DOHH2 (cell line): ENCODE measurements at regions not wholly inside any gene's neighbourhood (a gene's known extent, or its start where the extent isn't known, plus 50 kb on each side); places are given as distances from the start of the nearest gene placed in this dataset.

Source experiments
- H3F3A ChIP-seq: fragments of 200-600 bp; sonication (generic), shearing (Covaris generic); 2 replicates; pipeline ENCODE4 v1.6.0; 2016; ENCODE audit warnings: antibody characterized with exemption, mild to moderate bottlenecking; ENCODE audit not compliant: control insufficient read depth, insufficient read depth
- H3K27ac ChIP-seq: fragments of 200-600 bp; sonication (generic); 2 replicates; pipeline ENCODE4 v1.5.1; 2014; ENCODE audit warnings: low read depth, mild to moderate bottlenecking, low read length, moderate library complexity
- H3K27me3 ChIP-seq: fragments of 200-600 bp; sonication (generic); 2 replicates; pipeline ENCODE4 v1.6.1; 2014; ENCODE audit warnings: mild to moderate bottlenecking, low read length, mixed read lengths; ENCODE audit not compliant: control insufficient read depth
- H3K36me3 ChIP-seq: fragments of 200-600 bp; sonication (generic); 2 replicates; pipeline ENCODE4 v1.6.1; 2014; ENCODE audit warnings: mild to moderate bottlenecking, low read length, moderate library complexity, mixed read lengths; ENCODE audit not compliant: control insufficient read depth
- H3K4me1 ChIP-seq: fragments of 200-600 bp; sonication (generic); 2 replicates; pipeline ENCODE4 v1.6.1; 2014; ENCODE audit warnings: mild to moderate bottlenecking, low read length, mixed read lengths; ENCODE audit not compliant: control insufficient read depth
- H3K4me2 ChIP-seq: fragments of 200-600 bp; sonication (generic); 2 replicates; pipeline ENCODE4 v1.6.0; 2014; ENCODE audit warnings: mild to moderate bottlenecking, low read length, moderate library complexity
- H3K4me3 ChIP-seq: fragments of 200-600 bp; sonication (generic); 2 replicates; pipeline ENCODE4 v1.5.1; 2014; ENCODE audit warnings: mild to moderate bottlenecking, low read length, mixed read lengths
- H3K79me2 ChIP-seq: fragments of 200-600 bp; sonication (generic); 2 replicates; pipeline ENCODE4 v1.6.1; 2014; ENCODE audit warnings: mild to moderate bottlenecking, low read length, mixed read lengths; ENCODE audit not compliant: control insufficient read depth
- H3K9me2 ChIP-seq: fragments of 200-600 bp; sonication (generic); replicated peaks from 2 replicates; pipeline ENCODE4 v1.6.1; 2014; ENCODE audit warnings: mild to moderate bottlenecking, low read length, mixed read lengths; ENCODE audit not compliant: control insufficient read depth
- H3K9me3 ChIP-seq: fragments of 200-600 bp; sonication (generic); 2 replicates; pipeline ENCODE4 v1.6.1; 2014; ENCODE audit warnings: antibody characterized with exemption, low read length, mixed read lengths; ENCODE audit not compliant: control insufficient read depth, insufficient read depth
- H4K20me1 ChIP-seq: fragments of 200-600 bp; sonication (generic); 2 replicates; pipeline ENCODE4 v1.6.0; 2014; ENCODE audit warnings: low read depth, mild to moderate bottlenecking, antibody characterized with exemption, low read length, moderate library complexity; ENCODE audit not compliant: control insufficient read depth, insufficient read depth
- EZH2phosphoT487 ChIP-seq: fragments of 200-600 bp; sonication (generic); IDR thresholded peaks from 2 replicates; pipeline ENCODE4 v1.6.1; 2017; ENCODE audit warnings: borderline replicate concordance, mild to moderate bottlenecking, antibody characterized with exemption, low read length, moderate library complexity, mixed read lengths
- TF ChIP-seq, protein P1 (sequence below): fragments of 200-600 bp; sonication (generic); IDR thresholded peaks from one replicate; pipeline ENCODE4 v1.5.1; 2014; ENCODE audit warnings: antibody characterized with exemption, mild to moderate bottlenecking, low read depth, low read length; ENCODE audit not compliant: poor library complexity, severe bottlenecking

DNA sequence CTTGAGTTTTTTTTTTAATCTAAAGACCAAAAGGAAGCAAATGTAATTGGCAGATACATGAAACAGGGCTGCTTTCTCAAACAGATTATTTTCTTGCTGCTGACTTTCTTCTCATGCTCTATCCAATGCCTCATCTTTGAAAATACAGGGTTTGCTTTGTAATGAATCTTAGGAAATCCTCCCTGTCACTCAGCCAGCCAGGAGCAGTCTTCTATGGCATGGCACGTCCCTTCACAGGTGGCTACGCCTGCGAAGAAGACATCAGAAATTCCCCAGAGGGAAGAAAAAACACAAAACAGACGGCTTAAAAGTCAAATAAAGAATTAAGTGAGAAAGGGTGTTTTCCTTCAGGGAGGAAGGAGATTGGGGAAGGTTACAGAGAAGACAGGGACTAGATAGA lies 242.5 kb downstream of the IGSF11 start:
- peaks cover 12% of the 10 kb centered on the region for H3K4me1 ChIP-seq

DNA sequence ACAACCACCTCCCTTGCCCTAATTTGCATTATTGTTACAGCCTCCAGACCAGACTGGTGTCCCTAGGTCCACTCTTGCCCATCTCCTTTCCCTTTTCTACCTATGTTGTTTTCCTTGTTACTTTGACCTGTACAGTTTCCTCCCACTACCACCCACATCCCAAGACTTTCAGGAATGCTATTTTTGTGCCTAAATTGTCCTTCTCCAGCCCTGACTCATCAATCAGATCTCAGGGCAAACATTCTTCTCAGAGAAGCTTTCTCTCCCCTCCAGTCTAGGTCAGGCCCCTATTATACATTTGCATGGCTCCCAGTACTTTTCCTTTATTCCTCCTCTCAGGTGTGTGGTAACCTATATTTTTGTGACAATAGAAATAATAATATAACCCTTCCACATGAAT lies 241.5 kb downstream of the IGSF11 start:
- H3K4me1 ChIP-seq, result peaks cover 12% of the 10 kb centered on the region
- H3K36me3 ChIP-seq, result no peaks in the 10 kb centered on the region
- no peak overlapping the region for H3K27ac ChIP-seq
- H3K4me2 ChIP-seq, result no peak overlapping the region
- TF ChIP-seq EZH2phosphoT487, result no peak
- TF ChIP-seq, protein P1, sequence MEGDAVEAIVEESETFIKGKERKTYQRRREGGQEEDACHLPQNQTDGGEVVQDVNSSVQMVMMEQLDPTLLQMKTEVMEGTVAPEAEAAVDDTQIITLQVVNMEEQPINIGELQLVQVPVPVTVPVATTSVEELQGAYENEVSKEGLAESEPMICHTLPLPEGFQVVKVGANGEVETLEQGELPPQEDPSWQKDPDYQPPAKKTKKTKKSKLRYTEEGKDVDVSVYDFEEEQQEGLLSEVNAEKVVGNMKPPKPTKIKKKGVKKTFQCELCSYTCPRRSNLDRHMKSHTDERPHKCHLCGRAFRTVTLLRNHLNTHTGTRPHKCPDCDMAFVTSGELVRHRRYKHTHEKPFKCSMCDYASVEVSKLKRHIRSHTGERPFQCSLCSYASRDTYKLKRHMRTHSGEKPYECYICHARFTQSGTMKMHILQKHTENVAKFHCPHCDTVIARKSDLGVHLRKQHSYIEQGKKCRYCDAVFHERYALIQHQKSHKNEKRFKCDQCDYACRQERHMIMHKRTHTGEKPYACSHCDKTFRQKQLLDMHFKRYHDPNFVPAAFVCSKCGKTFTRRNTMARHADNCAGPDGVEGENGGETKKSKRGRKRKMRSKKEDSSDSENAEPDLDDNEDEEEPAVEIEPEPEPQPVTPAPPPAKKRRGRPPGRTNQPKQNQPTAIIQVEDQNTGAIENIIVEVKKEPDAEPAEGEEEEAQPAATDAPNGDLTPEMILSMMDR, result no peak
- no peaks in the 10 kb centered on the region for H3K27me3 ChIP-seq
- H3K9me2 ChIP-seq, result no peaks in the 10 kb centered on the region
- H4K20me1 ChIP-seq, result no peaks in the 10 kb centered on the region
- H3K4me3 ChIP-seq, result no peak overlapping the region
- no peaks in the 10 kb centered on the region for H3K9me3 ChIP-seq
- H3K79me2 ChIP-seq, result no peaks in the 10 kb centered on the region
- H3F3A ChIP-seq, result no peaks in the 10 kb centered on the region

More for the DNA sequence above, 242.5 kb downstream of the IGSF11 start:
- H3K9me3 ChIP-seq, result no peaks in the 10 kb centered on the region
- no peak overlapping the region for H3K4me2 ChIP-seq
- H3K27me3 ChIP-seq, result no peaks in the 10 kb centered on the region
- H3K36me3 ChIP-seq, result no peaks in the 10 kb centered on the region
- H3K4me3 ChIP-seq, result no peak overlapping the region
- 0 out of 2 replicates have a peak overlapping the region, but pooled peaks have one; percentile 9 for H3K27ac ChIP-seq
- H4K20me1 ChIP-seq, result no peaks in the 10 kb centered on the region
- H3K9me2 ChIP-seq, result no peaks in the 10 kb centered on the region
- no peaks in the 10 kb centered on the region for H3F3A ChIP-seq
- TF ChIP-seq, protein P1, result no peak
- no peak for TF ChIP-seq EZH2phosphoT487
- H3K79me2 ChIP-seq, result no peaks in the 10 kb centered on the region

DNA sequence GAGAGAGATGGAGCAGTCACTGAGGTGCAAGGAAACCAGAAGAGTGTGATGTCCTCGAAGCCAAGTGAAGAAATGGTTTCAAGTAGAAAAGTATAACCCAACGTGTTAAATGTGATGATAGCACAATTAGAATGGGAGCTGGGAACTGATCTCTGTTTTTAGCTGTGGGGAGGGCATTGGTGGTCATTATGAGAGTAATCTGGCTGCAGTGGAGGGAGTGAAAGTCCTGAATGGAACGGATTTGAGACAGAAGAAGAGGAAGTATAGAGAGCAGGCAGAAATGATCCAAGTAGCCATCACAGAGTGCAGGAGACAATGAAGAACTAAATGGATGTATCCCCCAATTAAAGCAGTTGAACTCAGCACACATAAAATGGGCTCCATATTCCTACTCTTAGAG lies 235.3 kb downstream of the IGSF11 start:
- H3K9me2 ChIP-seq, result no peaks in the 10 kb centered on the region
- no peaks in the 10 kb centered on the region for H3K27me3 ChIP-seq
- no peak overlapping the region for H3K4me3 ChIP-seq
- no peak overlapping the region for H3K27ac ChIP-seq
- H3K36me3 ChIP-seq, result no peaks in the 10 kb centered on the region
- H3K4me2 ChIP-seq, result no peak overlapping the region
- H3K4me1 ChIP-seq, result no peaks in the 10 kb centered on the region
- H3F3A ChIP-seq, result no peaks in the 10 kb centered on the region
- no peaks in the 10 kb centered on the region for H3K9me3 ChIP-seq
- H3K79me2 ChIP-seq, result no peaks in the 10 kb centered on the region
- no peaks in the 10 kb centered on the region for H4K20me1 ChIP-seq
- TF ChIP-seq, protein P1, result no peak
- no peak for TF ChIP-seq EZH2phosphoT487

DNA sequence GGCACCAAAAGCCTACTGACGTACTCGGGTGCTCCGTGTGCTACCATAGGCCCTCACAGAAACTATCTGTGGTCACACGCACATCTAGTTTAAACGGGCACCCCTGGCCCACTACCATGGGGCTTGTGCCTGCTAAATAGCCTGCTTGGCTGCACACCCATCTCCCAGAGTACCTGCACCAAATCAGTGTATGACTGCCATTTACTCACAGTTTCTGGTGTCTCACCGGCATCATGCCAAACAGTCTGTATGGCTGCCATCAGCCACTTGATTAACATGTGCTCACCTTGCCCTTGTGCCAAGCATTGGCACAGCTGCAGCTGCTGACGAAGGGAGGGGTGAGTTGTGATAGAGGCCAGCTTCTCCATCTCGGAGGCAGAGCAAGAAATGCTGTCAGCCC lies 232.7 kb downstream of the IGSF11 start:
- no peaks in the 10 kb centered on the region for H3K27me3 ChIP-seq
- H3K4me1 ChIP-seq, result no peaks in the 10 kb centered on the region
- H3K79me2 ChIP-seq, result no peaks in the 10 kb centered on the region

More for the DNA sequence above, 232.7 kb downstream of the IGSF11 start:
- Histone ChIP-seq H3K9me2 (no peaks in the 10 kb centered on the region), H3F3A (no peaks in the 10 kb centered on the region), H3K9me3 (no peaks in the 10 kb centered on the region), H3K4me3 (no peak overlapping the region), H3K4me2 (no peak overlapping the region), H4K20me1 (no peaks in the 10 kb centered on the region), H3K36me3 (no peaks in the 10 kb centered on the region), H3K27ac (no peak overlapping the region)
- TF ChIP-seq EZH2phosphoT487, result no peak
- TF ChIP-seq, protein P1, result no peak
